HepG2 (cell line): ENCODE measurements at regions not wholly inside any gene's neighbourhood (a gene's known extent, or its start where the extent isn't known, plus 50 kb on each side); places are given as distances from the start of the nearest gene placed in this dataset.

Experiments used
- ZBTB21 ChIP-seq: sonication (generic); formaldehyde crosslinking; IDR thresholded peaks from 2 replicates; pipeline ENCODE4 v1.4.0; 2020; ENCODE audit warnings: missing genetic modification reagents
- TF ChIP-seq, protein P1 (sequence below): IDR thresholded peaks from 2 replicates; pipeline ENCODE4 v1.6.1; 2012; ENCODE audit warnings: inconsistent platforms

DNA sequence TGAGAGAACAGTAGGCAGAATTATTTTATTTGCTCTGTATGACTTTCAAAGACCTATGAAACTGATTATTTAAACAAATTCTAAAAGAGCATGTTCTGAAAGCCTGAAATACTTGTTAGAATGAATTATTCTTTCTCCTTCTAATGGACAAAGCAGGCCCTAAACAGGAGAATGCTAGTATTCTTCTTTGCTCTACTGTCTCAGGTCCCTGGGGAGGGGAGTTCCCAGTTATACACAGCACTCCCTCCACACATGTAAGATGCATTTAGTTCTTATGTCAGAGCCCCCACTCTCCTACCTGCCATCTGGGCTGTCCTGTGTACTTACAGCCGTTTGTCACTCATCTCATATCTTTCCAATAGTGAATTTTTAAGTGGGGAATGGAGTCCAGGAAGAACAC is 633.5 kb upstream of the ANKRD30A start:
- TF ChIP-seq ZBTB21 (CRISPR knock-in tag) = no peak
- TF ChIP-seq, protein P1, sequence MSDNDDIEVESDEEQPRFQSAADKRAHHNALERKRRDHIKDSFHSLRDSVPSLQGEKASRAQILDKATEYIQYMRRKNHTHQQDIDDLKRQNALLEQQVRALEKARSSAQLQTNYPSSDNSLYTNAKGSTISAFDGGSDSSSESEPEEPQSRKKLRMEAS = no peak
